ENCODE measurements at regions not wholly inside any gene's neighbourhood (a gene's known extent, or its start where the extent isn't known, plus 50 kb on each side); places are given as distances from the start of the nearest gene placed in this dataset.
"Not testable (repeated sequence)": the region's sequence is repeated elsewhere in the genome, so short reads cannot be mapped to it uniquely, and the experiment has no call there.

DNA sequence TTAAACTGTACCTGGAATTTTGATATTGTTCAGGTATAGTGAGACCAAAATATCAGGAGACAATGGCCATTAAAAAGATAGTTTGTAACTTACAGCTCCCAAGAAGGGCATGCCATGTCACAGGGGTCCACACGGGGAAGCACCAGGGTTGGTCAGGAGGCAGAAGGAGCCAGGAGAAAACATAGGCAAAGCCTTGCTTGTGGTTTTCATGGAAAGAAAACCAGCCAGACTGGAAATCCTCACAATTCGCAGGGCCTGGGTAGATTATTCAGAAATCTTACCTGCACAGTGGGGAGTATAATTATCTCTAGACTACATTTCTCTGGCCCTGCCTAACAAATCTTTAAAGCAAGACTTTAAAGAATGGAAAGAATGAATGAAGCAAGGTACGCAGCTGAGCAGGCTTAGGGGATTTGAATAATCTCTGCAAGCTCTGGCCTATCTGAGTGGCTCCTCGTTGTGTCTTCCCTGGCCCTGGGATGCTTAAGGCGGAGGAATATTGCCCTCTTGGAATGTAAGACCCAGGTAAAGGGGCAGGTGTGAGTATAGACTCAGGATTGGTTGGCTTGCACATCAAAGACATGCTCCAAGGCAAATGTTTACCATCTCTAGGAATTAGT is 66.9 kb upstream of the CDC42EP3 start:
- Histone ChIP-seq H3K4me3 (no peak overlapping the region), H3K9me3 (no peaks in the 10 kb centered on the region), H3K36me3 (no peaks in the 10 kb centered on the region), H3K27me3 (peaks cover 0 to 1% (median 0%) of the 10 kb centered on the region in 4 donors), H3K27ac (no peak overlapping the region), H3K4me1 (no peaks in the 10 kb centered on the region)
- TF ChIP-seq CTCF (IDR thresholded peaks at IDR 0.05) (no peak), POLR2A (IDR thresholded peaks at IDR 0.05) (no peak)
- intact Hi-C loops (cut with DNase I), result no loop called here
- 84 to 95% methylated on average over 5 of the region's 5 CpGs for WGBS, 2 donors
- no peak for DNase-seq

DNA sequence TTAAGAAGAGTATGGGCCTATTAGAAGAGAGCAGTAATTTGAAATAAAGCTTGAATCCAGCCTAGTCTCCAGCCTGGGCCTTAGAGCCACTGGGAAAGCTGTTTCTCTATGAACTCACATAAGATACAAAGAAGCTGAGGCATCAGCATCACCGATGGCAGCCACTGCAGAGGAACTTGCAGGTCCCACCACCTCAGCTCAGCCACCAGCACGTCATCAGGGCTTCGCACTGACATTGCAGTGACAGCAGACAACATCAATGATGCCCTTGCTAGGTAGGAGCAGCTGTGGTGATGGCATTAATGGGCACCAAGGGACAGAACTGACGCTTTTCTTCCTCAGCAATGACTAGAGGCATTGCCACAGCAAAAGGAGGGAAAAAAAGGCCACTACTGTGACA is 67.7 kb upstream of the CDC42EP3 start:
- no peak overlapping the region for H3K4me3 ChIP-seq
- no peak overlapping the region for H3K27ac ChIP-seq
- no peak for DNase-seq
- H3K4me1 ChIP-seq, result no peaks in the 10 kb centered on the region
- H3K9me3 ChIP-seq, result no peaks in the 10 kb centered on the region
- no peaks in the 10 kb centered on the region for H3K36me3 ChIP-seq
- peaks cover 0 to 5% (median 0%) of the 10 kb centered on the region in 4 donors for H3K27me3 ChIP-seq
- intact Hi-C loops (cut with DNase I), result no loop called here
- 92 to 100% methylated on average over 2 to 4 of the region's 4 CpGs for WGBS, 2 donors
- TF ChIP-seq CTCF (IDR thresholded peaks at IDR 0.05) (no peak), POLR2A (IDR thresholded peaks at IDR 0.05) (no peak)

GRCh38 chr2:37740164-37740739 is 68.8 kb upstream of the CDC42EP3 start:
- WGBS, 2 donors, result 85 to 88% methylated on average over 3 of the region's 3 CpGs
- H3K36me3 ChIP-seq, result no peaks in the 10 kb centered on the region
- TF ChIP-seq CTCF (IDR thresholded peaks at IDR 0.05) (no peak), POLR2A (IDR thresholded peaks at IDR 0.05) (no peak)
- no peak overlapping the region for H3K27ac ChIP-seq
- no peaks in the 10 kb centered on the region for H3K9me3 ChIP-seq
- H3K4me3 ChIP-seq, result no peak overlapping the region
- no peaks in the 10 kb centered on the region for H3K4me1 ChIP-seq
- H3K27me3 ChIP-seq, result peaks cover 0 to 6% (median 0%) of the 10 kb centered on the region in 4 donors
- intact Hi-C loops (cut with DNase I), result no loop called here
- no peak for DNase-seq

DNA sequence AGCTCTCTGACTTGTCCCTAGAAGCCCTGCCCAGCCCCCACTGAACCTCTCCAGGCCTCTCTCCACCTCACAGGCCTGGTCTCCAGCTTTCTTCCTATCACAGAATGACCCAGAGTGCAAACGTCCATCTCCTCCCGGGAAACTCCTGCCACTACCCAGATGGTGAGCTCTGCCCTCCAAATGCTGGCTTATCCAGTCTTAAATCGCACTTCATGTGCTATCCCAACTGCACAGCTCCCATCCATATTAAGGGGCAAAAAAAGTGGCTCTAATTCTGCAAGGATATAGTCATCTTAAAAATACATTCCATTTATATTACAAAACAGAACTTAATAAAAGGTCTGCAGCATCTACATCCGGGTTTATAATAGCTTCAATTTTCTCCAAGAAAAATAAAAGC is 70.8 kb upstream of the CDC42EP3 start:
- peaks cover 0 to 8% (median 0%) of the 10 kb centered on the region in 4 donors for H3K27me3 ChIP-seq
- H3K9me3 ChIP-seq, result no peaks in the 10 kb centered on the region
- TF ChIP-seq POLR2A (IDR thresholded peaks at IDR 0.05), result no peak
- TF ChIP-seq CTCF (IDR thresholded peaks at IDR 0.05), result no peak
- H3K4me1 ChIP-seq, result no peaks in the 10 kb centered on the region
- WGBS, 2 donors, result 70 to 78% methylated on average over 4 of the region's 4 CpGs
- intact Hi-C loops (cut with DNase I), result no loop called here
- H3K4me3 ChIP-seq, result no peak overlapping the region
- no peaks in the 10 kb centered on the region for H3K36me3 ChIP-seq
- no peak for DNase-seq
- no peak overlapping the region for H3K27ac ChIP-seq

DNA sequence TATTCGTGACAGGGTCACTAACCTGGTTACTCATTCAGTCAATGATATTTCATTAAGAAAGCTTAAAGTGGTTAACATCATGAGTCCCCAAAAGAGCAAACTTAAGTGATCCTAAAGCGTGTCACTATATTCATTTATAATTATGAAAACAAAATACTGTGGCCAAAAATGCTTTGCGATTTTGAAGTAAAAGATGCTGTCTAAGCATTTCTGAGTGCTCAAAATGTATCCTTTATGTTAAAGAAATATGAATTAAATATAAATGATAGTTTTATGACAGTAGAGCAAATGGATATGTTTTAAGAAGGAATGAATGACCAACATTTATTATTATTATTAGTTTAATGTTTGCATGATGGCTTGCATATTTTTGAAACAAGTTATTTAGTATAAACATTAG is 72.6 kb upstream of the CDC42EP3 start:
- no peaks in the 10 kb centered on the region for H3K9me3 ChIP-seq
- intact Hi-C loops (cut with DNase I), result no loop called here
- 90 to 96% methylated on average over 3 of the region's 3 CpGs for WGBS, 2 donors
- no peak for DNase-seq
- H3K36me3 ChIP-seq, result no peaks in the 10 kb centered on the region
- no peaks in the 10 kb centered on the region for H3K4me1 ChIP-seq
- no peak overlapping the region for H3K27ac ChIP-seq
- no peak overlapping the region for H3K4me3 ChIP-seq
- TF ChIP-seq POLR2A (IDR thresholded peaks at IDR 0.05) (no peak), CTCF (IDR thresholded peaks at IDR 0.05) (no peak)
- H3K27me3 ChIP-seq, result peaks cover 0 to 8% (median 0%) of the 10 kb centered on the region in 4 donors

- H3K9me3 ChIP-seq; H3K27ac ChIP-seq; H3K36me3 ChIP-seq; H3K27me3 ChIP-seq; H3K4me3 ChIP-seq; intact Hi-C loops (cut with DNase I); DNase-seq; H3K4me1 ChIP-seq: not testable (repeated sequence)
Observed at GRCh38 chr2:37744961-37745360, 73.5 kb upstream of the CDC42EP3 start.

DNA sequence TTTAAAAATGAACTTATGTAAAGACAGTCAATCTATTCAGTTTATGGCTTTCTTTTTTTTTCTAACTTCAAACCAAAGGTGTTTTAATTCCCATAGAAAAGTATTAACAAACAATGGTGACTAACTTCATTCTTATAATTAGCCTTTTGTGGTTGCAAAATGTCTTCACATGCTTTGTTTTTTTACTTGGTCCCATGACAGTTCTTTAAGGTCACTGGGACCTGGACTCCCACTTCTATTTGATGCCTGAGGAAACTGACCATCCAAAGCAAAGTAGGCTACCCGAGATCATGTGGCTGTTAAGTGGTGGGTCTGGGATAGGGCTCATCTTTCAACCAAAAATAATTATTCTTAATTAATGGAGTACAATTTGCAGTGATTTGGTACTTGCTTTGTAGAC is 74.6 kb upstream of the CDC42EP3 start:
- intact Hi-C loops (cut with DNase I); DNase-seq; H3K36me3 ChIP-seq; H3K4me3 ChIP-seq; H3K27ac ChIP-seq; H3K9me3 ChIP-seq; H3K27me3 ChIP-seq; H3K4me1 ChIP-seq: not testable (repeated sequence)
- 91 to 100% methylated on average over 1 of the region's 1 CpG for WGBS, 2 donors

Measured in esophagus squamous epithelium (tissue), 5 donors.